ENCODE measurements at regions not wholly inside any gene's neighbourhood (a gene's known extent, or its start where the extent isn't known, plus 50 kb on each side); places are given as distances from the start of the nearest gene placed in this dataset.
"Not testable (repeated sequence)": the region's sequence is repeated elsewhere in the genome, so short reads cannot be mapped to it uniquely, and the experiment has no call there.

- DNase-seq (ENCODE audit: low read depth, low spot score) = no peak
These were observed 1707.7 kb downstream of the MRPL39 start for GRCh38 chr21:23899561-23899960.

- no peak for DNase-seq (ENCODE audit: low read depth, low spot score)
These were observed 1716.6 kb downstream of the MRPL39 start for GRCh38 chr21:23890652-23891051.

- DNase-seq (ENCODE audit: low read depth, low spot score) = no peak
These were observed 1719.5 kb downstream of the MRPL39 start for GRCh38 chr21:23887725-23888306.

GRCh38 chr21:23886828-23887724 is 1720.2 kb downstream of the MRPL39 start:
- no peak for DNase-seq (ENCODE audit: low read depth, low spot score)

GRCh38 chr21:23881783-23882182 is 1725.5 kb downstream of the MRPL39 start:
- no peak for DNase-seq (ENCODE audit: low read depth, low spot score)

- no peak for DNase-seq (ENCODE audit: low read depth, low spot score)
These were observed 1730.2 kb downstream of the MRPL39 start for GRCh38 chr21:23876925-23877558.

GRCh38 chr21:23874271-23874670 is 1733.0 kb downstream of the MRPL39 start:
- no peak for DNase-seq (ENCODE audit: low read depth, low spot score)

GRCh38 chr21:23861911-23862504 is 1745.3 kb downstream of the MRPL39 start:
- DNase-seq (ENCODE audit: low read depth, low spot score) = no peak

- no peak for DNase-seq (ENCODE audit: low read depth, low spot score)
These were observed 1748.4 kb downstream of the MRPL39 start for GRCh38 chr21:23858878-23859277.

GRCh38 chr21:23853796-23854379 is 1753.4 kb downstream of the MRPL39 start:
- peak; percentile 32 for DNase-seq (ENCODE audit: low read depth, low spot score)

- no peak for DNase-seq (ENCODE audit: low read depth, low spot score)
These were observed 1769.7 kb downstream of the MRPL39 start for GRCh38 chr21:23837564-23837963.

- DNase-seq (ENCODE audit: low read depth, low spot score) = no peak
These were observed 1784.5 kb downstream of the MRPL39 start for GRCh38 chr21:23822760-23823159.

GRCh38 chr21:23817337-23817736 is 1789.9 kb downstream of the MRPL39 start:
- DNase-seq (ENCODE audit: low read depth, low spot score) = no peak

- DNase-seq (ENCODE audit: low read depth, low spot score) = no peak
These were observed 1794.8 kb downstream of the MRPL39 start for GRCh38 chr21:23812485-23812884.

- no peak for DNase-seq (ENCODE audit: low read depth, low spot score)
These were observed 1795.5 kb downstream of the MRPL39 start for GRCh38 chr21:23811805-23812204.

GRCh38 chr21:23809573-23809972 is 1797.7 kb downstream of the MRPL39 start:
- DNase-seq (ENCODE audit: low read depth, low spot score) = no peak

GRCh38 chr21:23806966-23807548 is 1800.2 kb downstream of the MRPL39 start:
- not testable (repeated sequence) for DNase-seq (ENCODE audit: low read depth, low spot score)

GRCh38 chr21:23804866-23805265 is 1802.4 kb downstream of the MRPL39 start:
- no peak for DNase-seq (ENCODE audit: low read depth, low spot score)

GRCh38 chr21:23801292-23801691 is 1806.0 kb downstream of the MRPL39 start:
- DNase-seq (ENCODE audit: low read depth, low spot score) = no peak

- DNase-seq (ENCODE audit: low read depth, low spot score) = no peak
These were observed 1807.9 kb downstream of the MRPL39 start for GRCh38 chr21:23799376-23799775.

GRCh38 chr21:23792300-23792699 is 1815.0 kb downstream of the MRPL39 start:
- DNase-seq (ENCODE audit: low read depth, low spot score) = no peak
